SK-N-SH (cell line): ENCODE measurements at regions not wholly inside any gene's neighbourhood (a gene's known extent, or its start where the extent isn't known, plus 50 kb on each side); places are given as distances from the start of the nearest gene placed in this dataset.

ENCODE experiments used
- CTCF ChIA-PET: fragments of 300-600, 350-600 bp; formaldehyde crosslinking; extraction: SDS; loops from one replicate; lab custom pipeline; 2021; lab: Yijun Ruan, JAX
- POLR2A ChIA-PET: fragments of 350-600 bp; sonication (Branson Sonifier 250); formaldehyde crosslinking; extraction: SDS; loops from one replicate; lab custom pipeline; 2020; ENCODE audit warnings: antibody characterized with exemption, inconsistent platforms; lab: Yijun Ruan, JAX
- DNase-seq: peaks from one replicate; pipeline ENCODE4 v3.0.0; 2012
- H2AFZ ChIP-seq: fragments of 200-600 bp; sonication (generic); 2 replicates; pipeline ENCODE4 v1.8.1; 2016; ENCODE audit warnings: antibody characterized with exemption, mild to moderate bottlenecking, low read depth
- H3F3A ChIP-seq: fragments of 200-600 bp; sonication (generic); replicated peaks from 2 replicates; pipeline ENCODE3; 2016; ENCODE audit warnings: antibody characterized with exemption, mild to moderate bottlenecking; ENCODE audit not compliant: insufficient read depth
- H3K27ac ChIP-seq, 2 experiments: fragments of 200-500 bp in 1 of 2; fragments of 200-600 bp in 1 of 2; sonication (Bioruptor generic) in 1 of 2; sonication (generic), shearing (Covaris generic) in 1 of 2; 2 replicates each; pipeline versions ENCODE4 v1.5.1 to v1.6.1; 2014 to 2016; ENCODE audit warnings: low read depth in 2 of 2, inconsistent platforms in 1 of 2, low read length in 1 of 2, mild to moderate bottlenecking in 1 of 2, mixed read lengths in 1 of 2
- H3K27me3 ChIP-seq: fragments of 200-600 bp; sonication (generic), shearing (Covaris generic); 2 replicates; pipeline ENCODE4 v1.6.1; 2016; ENCODE audit warnings: mixed run types; ENCODE audit not compliant: insufficient read depth
- H3K36me3 ChIP-seq, 2 experiments: fragments of 200-500 bp in 1 of 2; fragments of 200-600 bp in 1 of 2; sonication (Bioruptor generic) in 1 of 2; sonication (generic) in 1 of 2; replicated peaks in 1 of 2; 2 replicates each; pipeline versions ENCODE3 to v1.5.1; 2014 to 2016; ENCODE audit warnings: low read length in 1 of 2, mild to moderate bottlenecking in 1 of 2; ENCODE audit not compliant: insufficient read depth in 2 of 2, control insufficient read depth in 1 of 2
- H3K4me1 ChIP-seq, 2 experiments: fragments of 200-500 bp in 1 of 2; fragments of 200-600 bp in 1 of 2; sonication (Bioruptor generic) in 1 of 2; sonication (generic), shearing (Covaris generic) in 1 of 2; 2 replicates each; pipeline versions ENCODE4 v1.5.1 to v1.6.1; 2014 to 2016; ENCODE audit warnings: low read depth in 1 of 2, low read length in 1 of 2, mixed run types in 1 of 2; ENCODE audit not compliant: insufficient read depth in 2 of 2, control insufficient read depth in 1 of 2
- H3K4me2 ChIP-seq: fragments of 200-600 bp; sonication (generic), shearing (Covaris generic); 2 replicates; pipeline ENCODE4 v1.6.1; 2017; ENCODE audit warnings: mixed run types
- H3K4me3 ChIP-seq, 2 experiments: fragments of 200-500 bp in 1 of 2; fragments of 200-600 bp in 1 of 2; sonication (Bioruptor generic) in 1 of 2; sonication (generic), shearing (Covaris generic) in 1 of 2; 2 replicates each; pipeline versions ENCODE4 v1.5.1 to v1.8.1; 2014 to 2016; ENCODE audit warnings: low read depth in 2 of 2, inconsistent platforms in 1 of 2, low read length in 1 of 2, mild to moderate bottlenecking in 1 of 2, mixed read lengths in 1 of 2, moderate library complexity in 1 of 2
- H3K79me2 ChIP-seq: fragments of 200-600 bp; sonication (generic); 2 replicates; pipeline ENCODE4 v1.8.1; 2017; ENCODE audit warnings: mild to moderate bottlenecking; ENCODE audit not compliant: insufficient read depth
- H3K9ac ChIP-seq: fragments of 200-600 bp; sonication (generic); 2 replicates; pipeline ENCODE4 v1.6.1; 2017; ENCODE audit warnings: mixed run types
- H3K9me2 ChIP-seq: fragments of 200-600 bp; sonication (generic); 2 replicates; pipeline ENCODE4 v1.6.1; 2017; ENCODE audit warnings: mixed run types
- H3K9me3 ChIP-seq: fragments of 200-600 bp; sonication (generic); 2 replicates; pipeline ENCODE4 v1.6.1; 2017; ENCODE audit warnings: mixed run types, mild to moderate bottlenecking, moderate library complexity
- H4K20me1 ChIP-seq: fragments of 200-600 bp; sonication (generic); 2 replicates; pipeline ENCODE4 v1.6.1; 2017; ENCODE audit warnings: mild to moderate bottlenecking, mixed run types; ENCODE audit not compliant: insufficient read depth
- CHD2 ChIP-seq: fragments of 150-350 bp; IDR thresholded peaks from 2 replicates; pipeline ENCODE4 v1.6.1; 2018; ENCODE audit warnings: low read length; ENCODE audit not compliant: partially characterized antibody
- EZH2phosphoT487 ChIP-seq: fragments of 200-600 bp; sonication (generic); IDR thresholded peaks from 2 replicates; pipeline ENCODE4 v1.6.1; 2017; ENCODE audit warnings: low read depth, mixed run types, mild to moderate bottlenecking, antibody characterized with exemption, moderate library complexity, borderline replicate concordance
- FOSL2 ChIP-seq: IDR thresholded peaks from 2 replicates; pipeline ENCODE4 v1.4.0; 2012; ENCODE audit warnings: low read depth, mild to moderate bottlenecking, moderate library complexity, borderline replicate concordance
- FOXM1 ChIP-seq: IDR thresholded peaks from 2 replicates; pipeline ENCODE4 v1.4.0; 2012; ENCODE audit warnings: low read depth, mild to moderate bottlenecking
- RFX5 ChIP-seq: IDR thresholded peaks from 2 replicates; pipeline ENCODE4 v1.6.1; 2012; ENCODE audit warnings: mild to moderate bottlenecking, improper control_type of control experiment, low read length
- SIN3A ChIP-seq: IDR thresholded peaks from 2 replicates; pipeline ENCODE4 v1.6.1; 2012; ENCODE audit warnings: low read depth, mild to moderate bottlenecking, low read length, moderate library complexity, borderline replicate concordance
- SMC3 ChIP-seq: IDR thresholded peaks from 2 replicates; pipeline ENCODE4 v1.6.1; 2012; ENCODE audit warnings: low read depth, low read length, improper control_type of control experiment
- TAF1 ChIP-seq: IDR thresholded peaks from 2 replicates; pipeline ENCODE4 v1.6.1; 2012; ENCODE audit warnings: low read depth, mild to moderate bottlenecking, low read length, moderate library complexity, borderline replicate concordance
- TCF12 ChIP-seq: IDR thresholded peaks from 2 replicates; pipeline ENCODE4 v1.4.0; 2012
- TEAD4 ChIP-seq: IDR thresholded peaks from 2 replicates; pipeline ENCODE4 v1.4.0; 2012; ENCODE audit warnings: mild to moderate bottlenecking, borderline replicate concordance; ENCODE audit not compliant: insufficient read depth
- WGBS: methylation state at CpG from one replicate; pipeline ENCODE4 v1.1.6; 2017; ENCODE audit warnings: low lambda C conversion rate; 5-methylcytosine and 5-hydroxymethylcytosine counted together
- TF ChIP-seq, protein P1 (sequence below): fragments of 200-600 bp; sonication (generic); IDR thresholded peaks from 2 replicates; pipeline ENCODE4 v1.6.1; 2017; ENCODE audit warnings: antibody characterized with exemption, mild to moderate bottlenecking, moderate library complexity
- TF ChIP-seq, protein P2 (sequence below): IDR thresholded peaks from 2 replicates; pipeline ENCODE4; 2012
- TF ChIP-seq, protein P3 (sequence below): IDR thresholded peaks from 2 replicates; pipeline ENCODE4 v1.4.0; 2012; ENCODE audit warnings: low read depth, borderline replicate concordance
- TF ChIP-seq, protein P4 (sequence below): fragments of 150-350 bp; IDR thresholded peaks from 2 replicates; pipeline ENCODE4 v1.6.1; 2017; ENCODE audit warnings: antibody characterized with exemption, low read length, low read depth, borderline replicate concordance

DNA sequence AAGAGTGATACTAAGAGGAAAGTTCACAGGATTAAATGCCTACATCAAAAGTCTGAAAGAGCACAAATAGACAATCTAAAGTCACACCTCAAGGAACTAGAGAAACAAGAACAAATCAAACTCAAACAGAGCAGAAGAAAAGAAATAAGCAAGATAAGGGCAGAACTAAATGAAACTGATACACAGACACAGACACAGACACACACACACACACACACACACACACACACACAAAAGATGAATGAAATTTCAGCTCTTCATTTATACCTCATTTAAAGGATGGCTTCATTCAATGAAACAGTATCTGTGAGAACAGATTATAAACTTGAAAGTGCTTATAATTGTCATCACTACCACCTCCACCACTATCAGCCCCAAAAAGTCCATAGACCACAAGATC lies 428.9 kb downstream of the MBD2 start:
- Histone ChIP-seq H2AFZ (no peak overlapping the region), H3K9me2 (no peaks in the 10 kb centered on the region)
- DNase-seq = no peak

DNA sequence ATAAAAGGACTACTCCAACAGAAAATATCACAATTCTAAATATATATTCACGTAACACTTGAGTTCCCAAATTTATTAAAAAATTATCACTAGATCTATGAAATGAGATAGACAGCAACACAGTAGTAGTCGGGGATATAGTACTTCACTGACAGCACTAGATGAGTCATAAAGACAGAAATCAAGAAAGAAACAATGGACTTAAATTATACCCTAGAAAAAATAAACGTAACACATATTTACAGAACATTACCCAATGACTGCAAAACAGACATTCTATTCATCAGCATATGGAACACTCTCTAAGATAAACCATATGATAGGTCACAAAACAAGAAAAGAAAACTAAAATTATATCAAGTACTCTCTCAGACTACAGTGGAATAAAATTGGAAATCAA lies 429.4 kb downstream of the MBD2 start:
- no peak overlapping the region for H3K9ac ChIP-seq
- no peak overlapping the region for H2AFZ ChIP-seq
- no peak for DNase-seq
- H3K27me3 ChIP-seq = no peaks in the 10 kb centered on the region
- no peak overlapping the region for H3K4me3 ChIP-seq
- no peaks in the 10 kb centered on the region for H3K36me3 ChIP-seq
- no peaks in the 10 kb centered on the region for H3K9me2 ChIP-seq
- H3K79me2 ChIP-seq = no peaks in the 10 kb centered on the region
- no peak overlapping the region for H3K4me2 ChIP-seq
- H3K9me3 ChIP-seq = no peaks in the 10 kb centered on the region
- CTCF ChIA-PET = no interaction called here
- no peaks in the 10 kb centered on the region for H3K4me1 ChIP-seq
- TF ChIP-seq, protein P1, sequence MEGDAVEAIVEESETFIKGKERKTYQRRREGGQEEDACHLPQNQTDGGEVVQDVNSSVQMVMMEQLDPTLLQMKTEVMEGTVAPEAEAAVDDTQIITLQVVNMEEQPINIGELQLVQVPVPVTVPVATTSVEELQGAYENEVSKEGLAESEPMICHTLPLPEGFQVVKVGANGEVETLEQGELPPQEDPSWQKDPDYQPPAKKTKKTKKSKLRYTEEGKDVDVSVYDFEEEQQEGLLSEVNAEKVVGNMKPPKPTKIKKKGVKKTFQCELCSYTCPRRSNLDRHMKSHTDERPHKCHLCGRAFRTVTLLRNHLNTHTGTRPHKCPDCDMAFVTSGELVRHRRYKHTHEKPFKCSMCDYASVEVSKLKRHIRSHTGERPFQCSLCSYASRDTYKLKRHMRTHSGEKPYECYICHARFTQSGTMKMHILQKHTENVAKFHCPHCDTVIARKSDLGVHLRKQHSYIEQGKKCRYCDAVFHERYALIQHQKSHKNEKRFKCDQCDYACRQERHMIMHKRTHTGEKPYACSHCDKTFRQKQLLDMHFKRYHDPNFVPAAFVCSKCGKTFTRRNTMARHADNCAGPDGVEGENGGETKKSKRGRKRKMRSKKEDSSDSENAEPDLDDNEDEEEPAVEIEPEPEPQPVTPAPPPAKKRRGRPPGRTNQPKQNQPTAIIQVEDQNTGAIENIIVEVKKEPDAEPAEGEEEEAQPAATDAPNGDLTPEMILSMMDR = no peak
- no peak for TF ChIP-seq FOXM1
- no peak for TF ChIP-seq TAF1
- no peak for TF ChIP-seq CHD2
- TF ChIP-seq FOSL2 = no peak
- no peak for TF ChIP-seq SIN3A
- 23% methylated on average over 3 of the region's 3 CpGs for WGBS
- POLR2A ChIA-PET = no interaction called here
- H3F3A ChIP-seq = no peaks in the 10 kb centered on the region
- H3K27ac ChIP-seq = no peak overlapping the region
- no peaks in the 10 kb centered on the region for H4K20me1 ChIP-seq

More for the DNA sequence above, 428.9 kb downstream of the MBD2 start:
- no peaks in the 10 kb centered on the region for H3K9me3 ChIP-seq
- H3K4me3 ChIP-seq = no peak overlapping the region
- no peaks in the 10 kb centered on the region for H3F3A ChIP-seq
- H3K79me2 ChIP-seq = no peaks in the 10 kb centered on the region
- no peaks in the 10 kb centered on the region for H3K27me3 ChIP-seq
- no peak overlapping the region for H3K27ac ChIP-seq
- POLR2A ChIA-PET = no interaction called here
- H3K9ac ChIP-seq = no peak overlapping the region
- no peak overlapping the region for H3K4me2 ChIP-seq
- no peaks in the 10 kb centered on the region for H3K4me1 ChIP-seq
- no peaks in the 10 kb centered on the region for H3K36me3 ChIP-seq
- no peak for TF ChIP-seq TCF12
- TF ChIP-seq SMC3 = no peak
- TF ChIP-seq, protein P2, sequence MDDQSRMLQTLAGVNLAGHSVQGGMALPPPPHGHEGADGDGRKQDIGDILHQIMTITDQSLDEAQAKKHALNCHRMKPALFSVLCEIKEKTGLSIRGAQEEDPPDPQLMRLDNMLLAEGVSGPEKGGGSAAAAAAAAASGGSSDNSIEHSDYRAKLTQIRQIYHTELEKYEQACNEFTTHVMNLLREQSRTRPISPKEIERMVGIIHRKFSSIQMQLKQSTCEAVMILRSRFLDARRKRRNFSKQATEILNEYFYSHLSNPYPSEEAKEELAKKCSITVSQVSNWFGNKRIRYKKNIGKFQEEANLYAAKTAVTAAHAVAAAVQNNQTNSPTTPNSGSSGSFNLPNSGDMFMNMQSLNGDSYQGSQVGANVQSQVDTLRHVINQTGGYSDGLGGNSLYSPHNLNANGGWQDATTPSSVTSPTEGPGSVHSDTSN = no peak
- TF ChIP-seq TEAD4 = no peak
- no peak for TF ChIP-seq TAF1
- TF ChIP-seq RFX5 = no peak
- TF ChIP-seq, protein P3, sequence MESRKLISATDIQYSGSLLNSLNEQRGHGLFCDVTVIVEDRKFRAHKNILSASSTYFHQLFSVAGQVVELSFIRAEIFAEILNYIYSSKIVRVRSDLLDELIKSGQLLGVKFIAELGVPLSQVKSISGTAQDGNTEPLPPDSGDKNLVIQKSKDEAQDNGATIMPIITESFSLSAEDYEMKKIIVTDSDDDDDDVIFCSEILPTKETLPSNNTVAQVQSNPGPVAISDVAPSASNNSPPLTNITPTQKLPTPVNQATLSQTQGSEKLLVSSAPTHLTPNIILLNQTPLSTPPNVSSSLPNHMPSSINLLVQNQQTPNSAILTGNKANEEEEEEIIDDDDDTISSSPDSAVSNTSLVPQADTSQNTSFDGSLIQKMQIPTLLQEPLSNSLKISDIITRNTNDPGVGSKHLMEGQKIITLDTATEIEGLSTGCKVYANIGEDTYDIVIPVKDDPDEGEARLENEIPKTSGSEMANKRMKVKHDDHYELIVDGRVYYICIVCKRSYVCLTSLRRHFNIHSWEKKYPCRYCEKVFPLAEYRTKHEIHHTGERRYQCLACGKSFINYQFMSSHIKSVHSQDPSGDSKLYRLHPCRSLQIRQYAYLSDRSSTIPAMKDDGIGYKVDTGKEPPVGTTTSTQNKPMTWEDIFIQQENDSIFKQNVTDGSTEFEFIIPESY = no peak
- TF ChIP-seq, protein P4, sequence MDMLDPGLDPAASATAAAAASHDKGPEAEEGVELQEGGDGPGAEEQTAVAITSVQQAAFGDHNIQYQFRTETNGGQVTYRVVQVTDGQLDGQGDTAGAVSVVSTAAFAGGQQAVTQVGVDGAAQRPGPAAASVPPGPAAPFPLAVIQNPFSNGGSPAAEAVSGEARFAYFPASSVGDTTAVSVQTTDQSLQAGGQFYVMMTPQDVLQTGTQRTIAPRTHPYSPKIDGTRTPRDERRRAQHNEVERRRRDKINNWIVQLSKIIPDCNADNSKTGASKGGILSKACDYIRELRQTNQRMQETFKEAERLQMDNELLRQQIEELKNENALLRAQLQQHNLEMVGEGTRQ = no peak
- TF ChIP-seq, protein P1 = no peak
- TF ChIP-seq EZH2phosphoT487 = no peak
- CTCF ChIA-PET = no interaction called here
- no peaks in the 10 kb centered on the region for H4K20me1 ChIP-seq
